ENCODE measurements at regions not wholly inside any gene's neighbourhood (a gene's known extent, or its start where the extent isn't known, plus 50 kb on each side); places are given as distances from the start of the nearest gene placed in this dataset.

GRCh38 chr3:163518065-163518464 lies 1560.2 kb downstream of the SI start:
- Histone ChIP-seq H2BK20ac (ENCODE audit: low read depth, low read length, poor library complexity, severe bottlenecking) (no peak overlapping the region), H3T11ph (ENCODE audit: low read length) (no peak overlapping the region), H2BK5ac (ENCODE audit: insufficient read length, low read length) (no peak overlapping the region), H3K14ac (ENCODE audit: insufficient read depth, low read length) (no peak overlapping the region), H2BK120ac (ENCODE audit: low read depth, low read length, poor library complexity, severe bottlenecking) (no peak overlapping the region), H3K56ac (ENCODE audit: insufficient read length, low read depth, low read length) (no peak overlapping the region), H2BK15ac (ENCODE audit: low read depth, low read length) (no peak overlapping the region), H4K8ac (replicated peaks; ENCODE audit: insufficient read length, low read depth, low read length) (no peak overlapping the region), H3K9me3 (ENCODE audit: control insufficient read depth, low read depth, low read length) (no peaks in the 10 kb centered on the region), H3K79me1 (ENCODE audit: insufficient read depth, low read depth, low read length, poor library complexity, severe bottlenecking) (no peaks in the 10 kb centered on the region), H3K4ac (ENCODE audit: low read depth, low read length) (no peak overlapping the region), H3K23me2 (ENCODE audit: insufficient read length, low read depth, low read length, poor library complexity, severe bottlenecking) (no peaks in the 10 kb centered on the region), H3K18ac (ENCODE audit: insufficient read length, low read depth, low read length) (no peak overlapping the region), H3K4me2 (ENCODE audit: insufficient read depth, insufficient read length, low read length) (no peak overlapping the region), H4K20me1 (ENCODE audit: control insufficient read depth, insufficient read depth, insufficient read length) (no peaks in the 10 kb centered on the region), H3K23ac (ENCODE audit: insufficient read length, low read depth, low read length) (no peak overlapping the region), H2BK12ac (ENCODE audit: insufficient read length, low read depth, low read length) (no peak overlapping the region), H3K27me3 (ENCODE audit: insufficient read depth, low read length) (no peaks in the 10 kb centered on the region), H3K27ac (ENCODE audit: insufficient read length, low read depth, low read length) (no peak overlapping the region), H4K91ac (ENCODE audit: insufficient read length, low read depth, low read length) (no peak overlapping the region), H3K79me2 (ENCODE audit: insufficient read depth, low read length) (no peaks in the 10 kb centered on the region), H3K4me1 (ENCODE audit: insufficient read depth, low read length) (no peaks in the 10 kb centered on the region), H3K9ac (ENCODE audit: extremely low read depth, insufficient read length, low read length) (no peak overlapping the region), H2AFZ (ENCODE audit: low read length) (no peak overlapping the region), H4K5ac (ENCODE audit: insufficient read length, low read depth, low read length) (no peak overlapping the region), H2AK5ac (ENCODE audit: insufficient read length, low read length) (no peak overlapping the region)
- H3K27ac Mint-ChIP-seq, result no peak overlapping the region
- DNase-seq, result no peak
- peaks cover 0 to 4% of the 10 kb centered on the region in 2 experiments; a peak in 1 of 4 replicates for H3K4me1 Mint-ChIP-seq
- H3K9me3 Mint-ChIP-seq, result no peaks in the 10 kb centered on the region
- TF ChIP-seq CTCF (conservative IDR thresholded peaks at IDR 0.05), result no peak
- no peaks in the 10 kb centered on the region for H3K27me3 Mint-ChIP-seq (ENCODE audit: low read depth)
- no CpG with 5 or more reads among the region's 3 CpGs for WGBS (ENCODE audit: extremely low coverage, insufficient read length, low lambda C conversion rate)
- H3K4me3 Mint-ChIP-seq, result no peak overlapping the region
- no peaks in the 10 kb centered on the region for H3K36me3 Mint-ChIP-seq (ENCODE audit: insufficient read depth in 1 of 3, low read depth in 3 of 3)
